OCI-LY7 (cell line): ENCODE measurements at regions not wholly inside any gene's neighbourhood (a gene's known extent, or its start where the extent isn't known, plus 50 kb on each side); places are given as distances from the start of the nearest gene placed in this dataset.

Experiments used
- EZH2phosphoT487 ChIP-seq: fragments of 200-600 bp; sonication (generic); IDR thresholded peaks from 2 replicates; pipeline ENCODE4 v1.6.1; 2018; ENCODE audit warnings: low read depth, borderline replicate concordance, mild to moderate bottlenecking, mixed run types, antibody characterized with exemption, low read length, moderate library complexity, mixed read lengths
- TF ChIP-seq, protein P1 (sequence below): fragments of 200-600 bp; sonication (generic); conservative IDR thresholded peaks from 2 replicates; pipeline ENCODE4 v1.5.1; 2014; ENCODE audit warnings: mild to moderate bottlenecking, antibody characterized with exemption, low read length, moderate library complexity, mixed read lengths

DNA sequence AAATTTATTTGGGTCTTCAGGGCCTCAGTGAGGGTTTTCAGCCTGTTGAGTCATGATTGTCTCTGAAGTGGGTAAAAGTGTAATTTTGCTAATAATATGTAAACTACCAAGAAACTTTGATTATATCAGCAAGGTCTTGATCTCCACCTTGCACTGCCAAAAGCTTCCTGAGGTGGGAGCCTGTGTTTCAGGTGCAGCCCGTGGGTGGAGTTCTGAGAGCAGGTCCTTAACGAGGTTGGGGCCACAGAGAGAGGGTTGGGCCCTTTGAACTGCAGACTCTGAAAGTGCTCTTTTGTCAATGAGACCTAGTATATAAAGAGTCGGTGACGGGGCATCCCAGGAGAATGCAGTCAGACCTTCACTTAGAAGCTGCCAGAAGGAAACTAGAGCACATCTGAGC lies 129.7 kb upstream of the MAP3K4 start:
- TF ChIP-seq, protein P1, sequence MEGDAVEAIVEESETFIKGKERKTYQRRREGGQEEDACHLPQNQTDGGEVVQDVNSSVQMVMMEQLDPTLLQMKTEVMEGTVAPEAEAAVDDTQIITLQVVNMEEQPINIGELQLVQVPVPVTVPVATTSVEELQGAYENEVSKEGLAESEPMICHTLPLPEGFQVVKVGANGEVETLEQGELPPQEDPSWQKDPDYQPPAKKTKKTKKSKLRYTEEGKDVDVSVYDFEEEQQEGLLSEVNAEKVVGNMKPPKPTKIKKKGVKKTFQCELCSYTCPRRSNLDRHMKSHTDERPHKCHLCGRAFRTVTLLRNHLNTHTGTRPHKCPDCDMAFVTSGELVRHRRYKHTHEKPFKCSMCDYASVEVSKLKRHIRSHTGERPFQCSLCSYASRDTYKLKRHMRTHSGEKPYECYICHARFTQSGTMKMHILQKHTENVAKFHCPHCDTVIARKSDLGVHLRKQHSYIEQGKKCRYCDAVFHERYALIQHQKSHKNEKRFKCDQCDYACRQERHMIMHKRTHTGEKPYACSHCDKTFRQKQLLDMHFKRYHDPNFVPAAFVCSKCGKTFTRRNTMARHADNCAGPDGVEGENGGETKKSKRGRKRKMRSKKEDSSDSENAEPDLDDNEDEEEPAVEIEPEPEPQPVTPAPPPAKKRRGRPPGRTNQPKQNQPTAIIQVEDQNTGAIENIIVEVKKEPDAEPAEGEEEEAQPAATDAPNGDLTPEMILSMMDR = peak; percentile 29; the same call in 1 of the 2 replicates
- TF ChIP-seq EZH2phosphoT487 = no peak
